OCI-LY3 (cell line): ENCODE measurements at regions not wholly inside any gene's neighbourhood (a gene's known extent, or its start where the extent isn't known, plus 50 kb on each side); places are given as distances from the start of the nearest gene placed in this dataset.

Experiments used
- H2AFZ ChIP-seq: fragments of 200-600, 300-600 bp; shearing (Covaris generic); 2 replicates; pipeline ENCODE4 v1.6.0; 2014; ENCODE audit warnings: antibody characterized with exemption, low read depth, low read length
- H3K27ac ChIP-seq: fragments of 200-600, 300-600 bp; sonication (generic); 2 replicates; pipeline ENCODE4 v1.5.1; 2014; ENCODE audit warnings: mild to moderate bottlenecking, low read length, moderate library complexity, mixed read lengths
- H3K27me3 ChIP-seq: fragments of 200-600, 300-600 bp; sonication (generic); 2 replicates; pipeline ENCODE4 v1.6.1; 2014; ENCODE audit warnings: low read depth, low read length, mixed read lengths
- H3K36me3 ChIP-seq: fragments of 200-600, 300-600 bp; sonication (generic); replicated peaks from 2 replicates; pipeline ENCODE3; 2014; ENCODE audit warnings: low read depth, low read length, mixed read lengths
- H3K4me1 ChIP-seq: fragments of 300-600, 200-600 bp; sonication (generic); 2 replicates; pipeline ENCODE4 v1.6.1; 2014; ENCODE audit warnings: low read length, mixed read lengths
- H3K4me2 ChIP-seq: fragments of 200-600, 300-600 bp; sonication (generic); 2 replicates; pipeline ENCODE4 v1.6.1; 2014; ENCODE audit warnings: low read length, mixed read lengths
- H3K4me3 ChIP-seq: fragments of 300-600, 200-600 bp; sonication (generic); 2 replicates; pipeline ENCODE4 v1.5.1; 2014; ENCODE audit warnings: antibody characterized with exemption, mild to moderate bottlenecking, low read length, moderate library complexity
- H3K79me2 ChIP-seq: fragments of 300-600, 200-600 bp; shearing (Covaris generic); 2 replicates; pipeline ENCODE4 v1.6.1; 2014; ENCODE audit warnings: mild to moderate bottlenecking, low read length, mixed read lengths
- H3K9ac ChIP-seq: fragments of 300-600, 200-600 bp; shearing (Covaris generic); 2 replicates; pipeline ENCODE4 v1.6.0; 2014; ENCODE audit warnings: mild to moderate bottlenecking, low read length, moderate library complexity
- H3K9me3 ChIP-seq: fragments of 200-600, 300-600 bp; shearing (Covaris generic); 2 replicates; pipeline ENCODE4 v1.6.1; 2014; ENCODE audit warnings: low read length, mixed read lengths; ENCODE audit not compliant: insufficient read depth
- H4K20me1 ChIP-seq: fragments of 200-600, 300-600 bp; sonication (generic); 2 replicates; pipeline ENCODE4 v1.6.1; 2016; ENCODE audit warnings: low read length, mixed read lengths; ENCODE audit not compliant: insufficient read depth
- CTCF ChIP-seq: fragments of 200-600, 300-600 bp; sonication (generic); IDR thresholded peaks from 2 replicates; pipeline ENCODE4 v1.5.1; 2014; ENCODE audit warnings: antibody characterized with exemption, low read length, low read depth
- EZH2phosphoT487 ChIP-seq: fragments of 200-600 bp; shearing (Covaris generic); IDR thresholded peaks from 2 replicates; pipeline ENCODE4 v1.6.1; 2018; ENCODE audit warnings: antibody characterized with exemption, mixed run types, low read depth

GRCh38 chr9:117649126-117649525 lies 55.1 kb upstream of the TLR4 start:
- H3K79me2 ChIP-seq, result no peaks in the 10 kb centered on the region
- no peak overlapping the region for H3K27ac ChIP-seq
- peaks cover 10% of the 10 kb centered on the region for H3K4me1 ChIP-seq
- peaks cover 31% of the 10 kb centered on the region for H3K27me3 ChIP-seq
- no peak overlapping the region for H3K4me2 ChIP-seq
- TF ChIP-seq CTCF, result no peak
- TF ChIP-seq EZH2phosphoT487, result no peak
- H3K4me3 ChIP-seq, result no peak overlapping the region
- no peak overlapping the region for H3K9ac ChIP-seq
- H3K36me3 ChIP-seq, result no peaks in the 10 kb centered on the region
- H2AFZ ChIP-seq, result no peak overlapping the region
- H4K20me1 ChIP-seq, result no peaks in the 10 kb centered on the region
- H3K9me3 ChIP-seq, result no peaks in the 10 kb centered on the region

GRCh38 chr9:117644932-117645636 lies 59.1 kb upstream of the TLR4 start:
- Histone ChIP-seq H3K4me3 (peak overlapping the region; percentile 69), H2AFZ (no peak overlapping the region)

GRCh38 chr9:117644133-117644931 lies 59.9 kb upstream of the TLR4 start:
- Histone ChIP-seq H3K9ac (peak overlapping the region; percentile 11), H4K20me1 (no peaks in the 10 kb centered on the region), H3K4me3 (peak overlapping the region; percentile 69), H3K36me3 (no peaks in the 10 kb centered on the region), H3K79me2 (no peaks in the 10 kb centered on the region), H3K4me2 (peak overlapping the region; percentile 82), H3K4me1 (peaks cover 18% of the 10 kb centered on the region), H2AFZ (peak overlapping the region; percentile 70; the same call in 1 of the 2 replicates), H3K27ac (peak overlapping the region; percentile 39), H3K9me3 (no peaks in the 10 kb centered on the region), H3K27me3 (peaks cover 26% of the 10 kb centered on the region)
- no peak for TF ChIP-seq EZH2phosphoT487
- TF ChIP-seq CTCF, result peak; percentile 94

More at GRCh38 chr9:117644932-117645636, 59.1 kb upstream of the TLR4 start:
- no peak overlapping the region for H3K9ac ChIP-seq
- TF ChIP-seq CTCF (no peak), EZH2phosphoT487 (no peak)
- no peak overlapping the region for H3K27ac ChIP-seq
- H3K4me1 ChIP-seq, result peaks cover 18% of the 10 kb centered on the region
- peak overlapping the region; percentile 82 for H3K4me2 ChIP-seq
- H4K20me1 ChIP-seq, result no peaks in the 10 kb centered on the region
- no peaks in the 10 kb centered on the region for H3K9me3 ChIP-seq
- H3K79me2 ChIP-seq, result no peaks in the 10 kb centered on the region
- peaks cover 27% of the 10 kb centered on the region for H3K27me3 ChIP-seq
- H3K36me3 ChIP-seq, result no peaks in the 10 kb centered on the region

GRCh38 chr9:117643288-117643654 lies 60.9 kb upstream of the TLR4 start:
- TF ChIP-seq CTCF (no peak), EZH2phosphoT487 (no peak)
- H3K27ac ChIP-seq, result no peak overlapping the region; the same call in 1 of the 2 replicates

More at GRCh38 chr9:117643288-117643654, 60.9 kb upstream of the TLR4 start:
- Histone ChIP-seq H3K9me3 (no peaks in the 10 kb centered on the region), H3K4me2 (peak overlapping the region; percentile 82), H3K9ac (peak overlapping the region; percentile 40), H3K4me3 (peak overlapping the region; percentile 69), H3K27me3 (peaks cover 17% of the 10 kb centered on the region), H2AFZ (peak overlapping the region; percentile 61; the same call in 1 of the 2 replicates), H3K4me1 (peaks cover 18% of the 10 kb centered on the region), H4K20me1 (no peaks in the 10 kb centered on the region), H3K79me2 (no peaks in the 10 kb centered on the region), H3K36me3 (no peaks in the 10 kb centered on the region)
